AG08395 (cell line): ENCODE measurements at regions not wholly inside any gene's neighbourhood (a gene's known extent, or its start where the extent isn't known, plus 50 kb on each side); places are given as distances from the start of the nearest gene placed in this dataset.

Experiments used
- DNase-seq: peaks from one replicate; pipeline ENCODE4 v3.0.0; 2012; ENCODE audit warnings: mixed read lengths, low spot score

- no peak for DNase-seq
Measured at GRCh38 chr3:132189601-132190000, 127.6 kb upstream of the ACP3 start.

DNA sequence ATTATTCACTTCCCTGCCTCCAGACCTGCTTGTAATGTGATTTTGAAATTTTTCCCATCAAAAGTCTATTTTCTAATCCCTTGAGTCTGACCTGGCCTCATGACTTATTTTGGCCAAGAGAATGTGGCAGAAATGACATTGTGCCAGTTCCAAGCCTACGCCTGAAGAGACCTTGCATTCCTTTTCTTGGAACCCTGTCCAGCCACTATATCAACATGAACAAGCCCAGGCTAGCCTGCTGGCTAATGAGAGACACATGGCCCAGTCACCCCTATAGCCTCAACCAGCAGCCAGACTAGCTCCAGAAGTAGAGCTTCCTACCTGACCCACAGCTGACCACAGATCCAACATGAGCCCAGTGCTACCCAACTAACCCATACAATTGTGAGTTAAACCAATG lies 121.1 kb upstream of the ACP3 start:
- DNase-seq: peak; percentile 17

- DNase-seq: no peak
Measured at GRCh38 chr3:132198516-132198915, 118.7 kb upstream of the ACP3 start.

DNA sequence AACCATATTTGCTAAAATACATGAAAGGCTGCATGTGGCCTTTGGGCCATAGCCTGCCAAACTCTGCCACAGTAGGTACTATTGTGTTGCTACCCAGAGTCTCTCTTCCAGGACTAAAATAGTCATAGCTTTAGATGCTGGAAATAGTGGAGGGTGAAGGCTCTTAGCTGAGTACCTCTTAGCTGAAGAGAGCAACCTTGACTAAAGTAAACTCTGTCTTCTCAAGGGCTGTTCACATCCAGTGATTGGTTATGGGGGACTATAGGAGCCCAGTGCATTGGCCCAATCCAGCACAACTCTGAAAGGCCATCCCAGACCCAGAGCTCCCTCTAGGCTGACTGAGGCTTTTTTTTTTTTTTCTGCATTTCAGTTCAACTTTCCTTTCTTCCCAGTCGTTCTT lies 117.8 kb upstream of the ACP3 start:
- no peak for DNase-seq

- no peak for DNase-seq
Measured at GRCh38 chr3:132202586-132202985, 114.6 kb upstream of the ACP3 start.

DNA sequence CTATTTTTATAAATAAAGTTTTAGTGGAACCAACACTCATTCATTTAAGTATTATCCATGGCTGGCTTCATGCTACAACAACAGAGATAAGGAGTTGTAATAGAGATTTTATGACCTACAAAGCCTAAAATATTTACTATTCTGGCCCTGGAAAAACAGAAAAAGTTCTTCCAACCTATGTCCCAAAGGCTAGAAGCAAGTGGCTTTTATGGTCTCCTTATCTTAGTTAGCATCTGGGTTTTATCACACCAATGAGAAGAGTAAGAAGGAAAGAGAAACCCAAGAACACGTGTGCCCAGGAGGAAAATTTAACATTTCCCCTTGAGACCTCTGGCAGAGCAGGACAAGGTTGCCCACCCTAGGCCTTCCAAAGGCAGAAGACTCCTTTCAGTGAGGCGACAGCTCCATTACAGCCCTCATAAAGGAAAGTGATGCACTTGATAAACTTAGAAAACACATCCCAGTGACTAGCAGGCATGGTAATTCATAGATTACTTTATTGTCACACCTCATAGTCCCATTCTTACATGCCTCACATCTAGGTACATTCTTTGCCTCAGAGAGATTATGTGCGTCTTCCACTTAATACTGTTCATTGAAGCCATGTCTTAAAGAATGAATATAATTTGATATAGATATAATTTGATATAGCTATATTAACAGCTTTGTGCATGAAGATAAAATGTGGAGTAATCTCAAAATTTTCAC lies 113.2 kb upstream of the ACP3 start:
- DNase-seq: no peak

GRCh38 chr3:132205609-132206008 lies 111.6 kb upstream of the ACP3 start:
- DNase-seq: peak; percentile 14

- no peak for DNase-seq
Measured at GRCh38 chr3:132209855-132210254, 107.4 kb upstream of the ACP3 start.

GRCh38 chr3:132210476-132211346 lies 106.5 kb upstream of the ACP3 start:
- DNase-seq: no peak

DNA sequence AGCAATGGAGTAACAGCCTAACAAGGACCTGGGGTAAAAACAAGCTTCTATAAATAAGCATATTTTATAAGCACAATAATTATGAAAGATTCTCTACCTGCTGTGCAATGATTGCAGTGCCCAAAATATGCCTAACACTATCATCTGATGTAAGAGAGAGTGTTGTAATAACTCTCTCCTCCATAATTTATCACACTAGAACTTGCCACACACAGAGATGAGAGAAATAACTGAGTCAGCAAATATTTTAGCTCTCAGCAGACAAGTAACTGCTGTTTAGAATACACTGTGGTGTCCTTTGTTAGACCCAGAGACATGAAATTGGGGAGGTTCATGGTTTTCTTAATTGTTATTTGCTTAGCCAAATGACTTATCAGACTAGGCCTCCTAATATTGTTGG lies 105.3 kb upstream of the ACP3 start:
- DNase-seq: no peak

- DNase-seq: no peak
Measured at GRCh38 chr3:132218817-132219755, 98.1 kb upstream of the ACP3 start.

DNA sequence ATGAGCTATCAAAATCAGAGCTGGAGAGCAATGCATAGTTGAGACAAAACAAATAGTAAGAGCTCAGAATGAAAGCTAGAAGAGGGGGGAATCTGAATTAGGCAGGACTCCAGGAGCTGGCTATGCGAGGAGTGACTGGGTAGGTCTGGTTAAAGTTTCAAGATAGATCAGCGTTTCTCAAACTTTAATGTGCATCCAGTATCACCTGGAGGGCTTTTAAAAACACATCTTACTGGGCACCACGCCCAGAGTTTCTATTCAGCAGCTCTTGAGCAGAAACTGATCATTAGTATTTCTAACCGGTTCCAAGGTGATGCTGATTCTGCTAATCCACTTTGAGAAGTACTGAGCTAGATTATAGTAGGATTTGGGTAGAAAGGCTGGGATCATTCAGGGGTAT lies 96.2 kb upstream of the ACP3 start:
- no peak for DNase-seq

- no peak for DNase-seq
Measured at GRCh38 chr3:132222868-132223538, 94.2 kb upstream of the ACP3 start.

DNA sequence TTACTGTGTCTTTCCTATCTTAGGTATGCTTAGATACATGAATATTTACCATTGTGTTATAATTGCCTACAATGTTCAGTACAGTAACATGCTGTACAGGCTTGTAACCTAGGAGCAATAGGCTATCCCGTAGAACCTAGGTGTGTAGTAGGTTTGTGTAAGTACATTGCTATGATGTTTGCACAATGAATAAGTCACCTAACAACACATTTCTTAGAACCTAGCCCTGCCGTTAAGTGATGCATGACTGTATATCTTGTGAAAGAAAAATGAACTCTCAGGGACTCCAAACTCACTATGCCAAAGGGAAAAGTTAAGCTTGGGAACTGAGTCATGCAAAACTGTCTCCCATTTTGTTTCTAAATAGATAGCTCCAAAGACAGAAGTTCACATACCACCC lies 91.5 kb upstream of the ACP3 start:
- no peak for DNase-seq

DNA sequence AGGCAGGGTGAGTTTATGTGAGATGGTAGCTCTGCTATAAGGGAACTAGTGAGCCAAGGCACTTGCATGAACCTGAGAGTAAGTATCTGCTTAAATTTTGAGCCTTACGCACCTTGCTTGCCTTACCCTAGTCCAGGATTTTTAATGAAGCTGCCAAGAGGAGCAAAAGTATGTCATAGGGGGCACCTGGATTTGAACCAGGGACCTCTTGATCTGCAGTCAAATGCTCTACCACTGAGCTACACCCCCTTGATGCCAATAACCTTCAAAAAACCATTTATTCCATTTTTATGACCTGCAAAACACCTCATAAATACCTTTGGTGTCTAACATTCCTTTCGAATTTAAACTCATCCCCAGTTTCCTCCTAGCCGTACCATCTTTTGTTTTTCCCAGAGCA lies 88.3 kb upstream of the ACP3 start:
- no peak for DNase-seq

DNA sequence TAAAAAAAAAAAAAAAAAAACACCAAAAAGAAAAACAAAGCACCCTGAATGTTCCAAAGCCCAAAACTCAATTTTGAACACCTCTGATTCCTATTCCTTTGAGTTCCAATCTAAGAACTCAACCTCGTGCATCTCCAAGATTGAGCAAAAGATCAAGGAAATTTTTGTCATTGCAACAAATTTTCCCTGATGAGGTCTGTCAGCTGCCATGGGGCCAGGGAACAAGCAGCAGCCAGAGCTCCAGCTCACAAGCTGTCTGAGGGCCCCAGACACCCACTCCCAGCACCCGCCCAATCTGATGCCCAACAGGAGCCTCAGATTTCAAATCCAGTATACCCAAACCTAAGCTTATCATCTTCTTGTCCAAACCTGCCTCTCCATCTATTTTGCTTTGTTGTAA lies 87.6 kb upstream of the ACP3 start:
- no peak for DNase-seq

GRCh38 chr3:132230156-132231000 lies 86.8 kb upstream of the ACP3 start:
- DNase-seq: no peak

DNA sequence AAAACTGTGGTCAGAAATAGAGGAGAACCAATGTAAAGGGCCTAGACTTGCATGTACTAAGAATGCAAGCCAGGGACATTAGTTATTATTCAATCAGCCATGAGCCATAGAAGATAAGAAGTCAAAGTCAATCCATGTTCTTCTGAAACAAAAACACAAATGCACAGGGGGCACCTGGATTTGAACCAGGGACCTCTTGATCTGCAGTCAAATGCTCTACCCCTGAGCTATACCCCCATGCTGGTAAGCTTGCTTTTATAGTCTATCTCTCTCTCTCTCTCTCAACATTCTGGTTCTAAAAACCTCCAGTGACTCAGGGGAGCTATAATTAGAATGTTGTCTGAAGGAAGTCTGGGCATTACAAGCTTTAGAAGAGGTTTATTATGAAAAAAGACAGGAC lies 85.6 kb upstream of the ACP3 start:
- peak; percentile 22 for DNase-seq

GRCh38 chr3:132232231-132232792 lies 84.9 kb upstream of the ACP3 start:
- DNase-seq: no peak
